H9 (cell line): ENCODE measurements at regions not wholly inside any gene's neighbourhood (a gene's known extent, or its start where the extent isn't known, plus 50 kb on each side); places are given as distances from the start of the nearest gene placed in this dataset.

ENCODE experiments used
- DNase-seq: peaks from one replicate; pipeline ENCODE4 v3.0.0-alpha.2; 2017
- H2AFZ ChIP-seq: one replicate; pipeline ENCODE4 v1.6.1; 2013; ENCODE audit warnings: mild to moderate bottlenecking, low read length, control low read depth, moderate library complexity
- H2AK5ac ChIP-seq: 2 replicates; pipeline ENCODE4 v1.6.1; 2013; ENCODE audit warnings: low read length, control low read depth, mixed read lengths; ENCODE audit not compliant: insufficient read length
- H2BK120ac ChIP-seq: one replicate; pipeline ENCODE4 v1.6.1; 2013; ENCODE audit warnings: low read depth, mild to moderate bottlenecking, low read length, control low read depth, inconsistent platforms; ENCODE audit not compliant: poor library complexity, severe bottlenecking
- H2BK12ac ChIP-seq: 2 replicates; pipeline ENCODE4 v1.6.1; 2013; ENCODE audit warnings: low read length, control low read depth, mixed read lengths, low read depth; ENCODE audit not compliant: insufficient read length
- H2BK15ac ChIP-seq: 2 replicates; pipeline ENCODE4 v1.6.1; 2013; ENCODE audit warnings: low read depth, low read length, control low read depth
- H2BK20ac ChIP-seq: one replicate; pipeline ENCODE4 v1.6.1; 2013; ENCODE audit warnings: low read depth, mild to moderate bottlenecking, low read length, control low read depth, inconsistent platforms; ENCODE audit not compliant: poor library complexity, severe bottlenecking
- H2BK5ac ChIP-seq: 2 replicates; pipeline ENCODE4 v1.6.1; 2013; ENCODE audit warnings: low read length, control low read depth, mixed read lengths; ENCODE audit not compliant: insufficient read length
- H3K14ac ChIP-seq: 2 replicates; pipeline ENCODE4 v1.6.1; 2013; ENCODE audit warnings: low read length, control low read depth; ENCODE audit not compliant: insufficient read depth
- H3K18ac ChIP-seq: 2 replicates; pipeline ENCODE4 v1.6.1; 2013; ENCODE audit warnings: low read depth, mild to moderate bottlenecking, mixed read lengths, low read length, control low read depth; ENCODE audit not compliant: insufficient read length
- H3K23ac ChIP-seq: 2 replicates; pipeline ENCODE4 v1.6.1; 2013; ENCODE audit warnings: low read length, control low read depth, mixed read lengths, low read depth; ENCODE audit not compliant: insufficient read length
- H3K23me2 ChIP-seq: 2 replicates; pipeline ENCODE4 v1.6.1; 2013; ENCODE audit warnings: low read depth, mild to moderate bottlenecking, mixed read lengths, low read length, control low read depth; ENCODE audit not compliant: insufficient read length, poor library complexity, severe bottlenecking
- H3K27ac ChIP-seq: 2 replicates; pipeline ENCODE4 v1.5.1; 2013; ENCODE audit warnings: low read length, control low read depth, mixed read lengths, low read depth; ENCODE audit not compliant: insufficient read length
- H3K27me3 ChIP-seq: 2 replicates; pipeline ENCODE4 v1.6.1; 2013; ENCODE audit warnings: low read length, control low read depth, inconsistent platforms; ENCODE audit not compliant: insufficient read depth
- H3K4ac ChIP-seq: 2 replicates; pipeline ENCODE4 v1.6.1; 2013; ENCODE audit warnings: low read depth, mild to moderate bottlenecking, control low read depth, inconsistent platforms, low read length, moderate library complexity
- H3K4me1 ChIP-seq: 2 replicates; pipeline ENCODE4 v1.6.1; 2013; ENCODE audit warnings: low read length, control low read depth, inconsistent platforms; ENCODE audit not compliant: insufficient read depth
- H3K4me2 ChIP-seq: 2 replicates; pipeline ENCODE4 v1.6.1; 2013; ENCODE audit warnings: low read length, control low read depth, mixed read lengths; ENCODE audit not compliant: insufficient read length, insufficient read depth
- H3K56ac ChIP-seq: 2 replicates; pipeline ENCODE4 v1.6.1; 2013; ENCODE audit warnings: low read depth, mild to moderate bottlenecking, mixed read lengths, low read length, control low read depth; ENCODE audit not compliant: insufficient read length
- H3K79me1 ChIP-seq: 2 replicates; pipeline ENCODE4 v1.6.1; 2013; ENCODE audit warnings: low read depth, mild to moderate bottlenecking, moderate library complexity, low read length, control low read depth, inconsistent platforms; ENCODE audit not compliant: insufficient read depth, poor library complexity, severe bottlenecking
- H3K79me2 ChIP-seq: 2 replicates; pipeline ENCODE4 v1.6.1; 2013; ENCODE audit warnings: low read length, control low read depth, inconsistent platforms; ENCODE audit not compliant: insufficient read depth
- H3K9ac ChIP-seq: 2 replicates; pipeline ENCODE4 v1.6.1; 2013; ENCODE audit warnings: low read length, control low read depth, mixed read lengths; ENCODE audit not compliant: insufficient read length; ENCODE audit errors: extremely low read depth
- H3K9me3 ChIP-seq: one replicate; pipeline ENCODE4 v1.6.1; 2013; ENCODE audit warnings: low read depth, low read length, inconsistent platforms; ENCODE audit not compliant: control insufficient read depth
- H3T11ph ChIP-seq: one replicate; pipeline ENCODE4 v1.6.1; 2013; ENCODE audit warnings: mild to moderate bottlenecking, low read length, control low read depth, inconsistent platforms
- H4K20me1 ChIP-seq: one replicate; pipeline ENCODE4 v1.6.1; 2013; ENCODE audit not compliant: control insufficient read depth, insufficient read length, insufficient read depth
- H4K5ac ChIP-seq: 2 replicates; pipeline ENCODE4 v1.6.1; 2013; ENCODE audit warnings: low read depth, mild to moderate bottlenecking, mixed read lengths, low read length, control low read depth; ENCODE audit not compliant: insufficient read length
- H4K8ac ChIP-seq: replicated peaks from 2 replicates; pipeline ENCODE4 v1.6.1; 2013; ENCODE audit warnings: low read length, control low read depth, mixed read lengths, low read depth; ENCODE audit not compliant: insufficient read length
- H4K91ac ChIP-seq: 2 replicates; pipeline ENCODE4 v1.6.1; 2013; ENCODE audit warnings: low read depth, mild to moderate bottlenecking, moderate library complexity, mixed read lengths, low read length, control low read depth; ENCODE audit not compliant: insufficient read length
- H3K27ac Mint-ChIP-seq, 3 experiments: 2 replicates in 2 of 3; 3 replicates in 1 of 3; pipeline ENCODE4 v1.8.0; 2020 to 2021; ENCODE audit warnings: mixed read lengths in 3 of 3, mild to moderate bottlenecking in 1 of 3, moderate library complexity in 1 of 3
- H3K27me3 Mint-ChIP-seq: 2 replicates; pipeline ENCODE4 v1.8.0; 2021; ENCODE audit warnings: low read depth, mild to moderate bottlenecking, moderate library complexity, mixed read lengths
- H3K36me3 Mint-ChIP-seq, 3 experiments: 2 replicates in 2 of 3; 3 replicates in 1 of 3; pipeline ENCODE4 v1.8.0; 2020 to 2021; ENCODE audit warnings: low read depth in 3 of 3, mixed read lengths in 3 of 3; ENCODE audit not compliant: insufficient read depth in 1 of 3
- H3K4me1 Mint-ChIP-seq, 2 experiments: 2 replicates each; pipeline ENCODE4 v1.8.0; 2020; ENCODE audit warnings: mixed read lengths in 2 of 2
- H3K4me3 Mint-ChIP-seq, 2 experiments: 2 replicates in 1 of 2; 3 replicates in 1 of 2; pipeline ENCODE4 v1.8.0; 2020 to 2021; ENCODE audit warnings: mild to moderate bottlenecking in 2 of 2, mixed read lengths in 2 of 2, moderate library complexity in 1 of 2
- H3K9me3 Mint-ChIP-seq, 2 experiments: 2 replicates in 1 of 2; 3 replicates in 1 of 2; pipeline ENCODE4 v1.8.0; 2020; ENCODE audit warnings: mild to moderate bottlenecking in 2 of 2, mixed read lengths in 2 of 2, moderate library complexity in 1 of 2
- CTCF ChIP-seq: fragments of 200-600 bp; sonication (generic); conservative IDR thresholded peaks from 3 replicates; pipeline ENCODE4 v1.8.0; 2021; ENCODE audit warnings: antibody characterized with exemption, mild to moderate bottlenecking
- WGBS: extraction: QIAGEN DNeasy Blood & Tissue Kit; methylation state at CpG from one replicate; pipeline ENCODE4 v1.1.7; 2013; ENCODE audit warnings: missing lambda C conversion rate, low lambda C conversion rate, mixed read lengths; ENCODE audit not compliant: insufficient read length; ENCODE audit errors: extremely low coverage; 5-methylcytosine and 5-hydroxymethylcytosine counted together

- Mint-ChIP-seq H3K9me3 (peaks cover 4 to 9% of the 10 kb centered on the region in 2 experiments; a peak in 2 of 5 replicates), H3K36me3 (peaks cover 3 to 5% (median 3%) of the 10 kb centered on the region in 3 experiments; a peak in 3 of 7 replicates), H3K27me3 (peaks cover 4% of the 10 kb centered on the region), H3K4me1 (no peaks in the 10 kb centered on the region), H3K4me3 (no peak overlapping the region), H3K27ac (no peak overlapping the region; a peak in 1 of 7 replicates)
- no peak overlapping the region for H2AFZ ChIP-seq
- no peak overlapping the region for H3K56ac ChIP-seq
- no peaks in the 10 kb centered on the region for H3K79me1 ChIP-seq
- no peak overlapping the region for H3K4me2 ChIP-seq
- no peak for TF ChIP-seq CTCF
- no peak overlapping the region for H4K8ac ChIP-seq
- H4K5ac ChIP-seq: no peak overlapping the region
- no peak overlapping the region for H2AK5ac ChIP-seq
- no peak overlapping the region for H2BK20ac ChIP-seq
- H3K9me3 ChIP-seq: no peaks in the 10 kb centered on the region
- no peak overlapping the region for H2BK5ac ChIP-seq
- no peak overlapping the region for H3K14ac ChIP-seq
- no peak overlapping the region for H3K18ac ChIP-seq
- no peak overlapping the region for H3K9ac ChIP-seq
- no peak overlapping the region for H4K91ac ChIP-seq
- H3K79me2 ChIP-seq: no peaks in the 10 kb centered on the region
- WGBS: no CpG with 5 or more reads among the region's 19 CpGs
- no peak overlapping the region for H2BK12ac ChIP-seq
- no peaks in the 10 kb centered on the region for H4K20me1 ChIP-seq
- no peak for DNase-seq
- H2BK120ac ChIP-seq: no peak overlapping the region
- no peaks in the 10 kb centered on the region for H3K23me2 ChIP-seq
- H3K4ac ChIP-seq: no peak overlapping the region
- no peak overlapping the region for H3T11ph ChIP-seq
- no peak overlapping the region for H3K23ac ChIP-seq
- H2BK15ac ChIP-seq: no peak overlapping the region
- H3K27me3 ChIP-seq: no peaks in the 10 kb centered on the region
- no peak overlapping the region for H3K27ac ChIP-seq
- no peaks in the 10 kb centered on the region for H3K4me1 ChIP-seq
Observed at GRCh38 chr5:179408611-179409010, 63.4 kb upstream of the ADAMTS2 start.
